Uterus (tissue), 3 donors: ENCODE measurements at regions not wholly inside any gene's neighbourhood (a gene's known extent, or its start where the extent isn't known, plus 50 kb on each side); places are given as distances from the start of the nearest gene placed in this dataset.
"Not testable (repeated sequence)": the region's sequence is repeated elsewhere in the genome, so short reads cannot be mapped to it uniquely, and the experiment has no call there.

Experiments
- DNase-seq, 2 donors: peaks; one replicate each; pipeline ENCODE4 v3.0.0-alpha.2; 2019 to 2020
- H3K27ac ChIP-seq, 2 donors: fragments of 200-600 bp; sonication (generic); 1 replicate in 1 of 2; 2 replicates in 1 of 2; pipeline ENCODE4 v1.5.1; 2016 to 2018
- H3K27me3 ChIP-seq, 2 donors: fragments of 200-600 bp; sonication (generic); one replicate each; pipeline ENCODE4 v1.5.1; 2018 to 2019; ENCODE audit warnings: control low read depth in 1 of 2
- H3K36me3 ChIP-seq, 2 donors: fragments of 200-600 bp; sonication (generic); one replicate each; pipeline ENCODE4 v1.5.1; 2019; ENCODE audit warnings: control low read depth in 1 of 2
- H3K4me1 ChIP-seq, 2 donors: fragments of 200-600 bp; sonication (generic); one replicate each; pipeline ENCODE4 v1.5.1; 2018 to 2019; ENCODE audit warnings: control low read depth in 1 of 2
- H3K4me3 ChIP-seq, 2 donors: fragments of 200-600 bp; sonication (generic); 1 replicate in 1 of 2; 2 replicates in 1 of 2; pipeline ENCODE4 v1.5.1; 2018 to 2019; ENCODE audit warnings: mild to moderate bottlenecking in 1 of 2
- H3K9me3 ChIP-seq, 2 donors: fragments of 200-600 bp; sonication (generic); one replicate each; pipeline ENCODE4 v1.5.1; 2019; ENCODE audit warnings: control low read depth in 1 of 2
- CTCF ChIP-seq, 4 experiments: fragments of 200-600 bp in 2 of 4; fragments of 450-650 bp in 2 of 4; sonication (generic) in 2 of 4; IDR thresholded peaks; one replicate each; pipeline ENCODE4 v1.5.1; 2016 to 2019; ENCODE audit warnings: antibody characterized with exemption in 4 of 4, mild to moderate bottlenecking in 2 of 4, moderate library complexity in 1 of 4
- POLR2A ChIP-seq, 2 donors: fragments of 450-650 bp; IDR thresholded peaks; one replicate each; pipeline ENCODE4 v1.6.1; 2016; ENCODE audit warnings: antibody characterized with exemption in 2 of 2, mild to moderate bottlenecking in 1 of 2, moderate library complexity in 1 of 2
- intact Hi-C: fragments of 100-400 bp; cut with DNase I; formaldehyde crosslinking; loops from one replicate; pipeline ENCODE4 v1.15.1; 2023; ENCODE audit warnings: low total_unique reads
- donor health status: DM: yes; HTN: yes; CAD: no.

DNA sequence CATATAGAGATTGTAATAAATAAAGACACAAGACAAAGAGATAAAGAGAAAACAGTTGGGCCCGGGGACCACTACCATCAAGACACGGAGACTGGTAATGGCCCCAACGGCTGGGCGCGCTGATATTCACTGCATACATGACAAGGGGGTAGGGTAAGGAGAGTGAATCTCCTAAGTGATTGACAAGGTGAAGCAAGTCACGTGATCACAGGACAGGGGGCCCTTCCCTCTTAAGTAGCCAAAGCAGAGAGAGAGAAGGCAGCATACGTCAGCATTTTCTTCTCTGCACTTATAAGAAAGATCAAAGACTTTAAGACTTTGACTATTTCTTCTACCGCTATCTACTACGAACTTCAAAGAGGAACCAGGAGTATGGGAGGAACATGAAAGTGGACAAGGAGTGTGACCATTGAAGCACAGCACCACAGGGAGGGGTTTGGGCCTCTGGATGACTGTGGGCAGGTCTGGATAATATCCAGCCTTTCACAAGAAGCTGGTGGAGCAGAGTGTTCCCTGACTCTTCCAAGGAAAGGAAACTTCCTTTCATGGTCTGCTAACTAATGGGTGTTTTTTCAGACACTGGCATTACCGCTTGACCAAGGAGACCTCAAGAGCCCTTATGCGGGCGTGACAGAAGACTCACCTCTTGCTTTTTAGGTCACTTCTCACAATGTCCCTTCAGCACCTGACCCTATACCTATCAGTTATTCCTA lies 75.6 kb downstream of the MRPL39 start:
- H3K27me3 ChIP-seq, H3K4me3 ChIP-seq, H3K27ac ChIP-seq, H3K9me3 ChIP-seq, DNase-seq, H3K36me3 ChIP-seq, intact Hi-C loops, H3K4me1 ChIP-seq: not testable (repeated sequence)

DNA sequence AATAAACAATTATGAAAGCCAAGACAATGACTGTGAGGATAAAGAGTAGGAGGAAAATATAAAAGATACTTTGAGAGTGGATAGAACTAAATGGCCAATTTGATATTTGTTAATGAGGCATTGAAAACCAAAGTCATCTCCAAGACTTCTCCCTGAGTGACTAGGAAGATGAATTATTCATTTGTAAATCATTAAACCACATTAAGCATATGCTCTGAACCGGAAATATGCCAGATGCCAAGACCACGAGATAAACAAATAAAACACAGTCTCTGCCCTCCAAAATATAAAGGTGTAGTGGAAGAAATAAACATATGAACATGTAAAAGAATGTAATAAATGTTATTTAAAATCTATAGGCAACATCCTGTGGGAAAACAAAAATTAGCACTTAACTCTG lies 78.8 kb downstream of the MRPL39 start:
- no peak overlapping the region for H3K27ac ChIP-seq
- no peaks in the 10 kb centered on the region for H3K9me3 ChIP-seq
- intact Hi-C loops = no loop called here
- TF ChIP-seq CTCF (IDR thresholded peaks at IDR 0.05) = no peak
- no peak for TF ChIP-seq POLR2A (IDR thresholded peaks at IDR 0.05)
- H3K36me3 ChIP-seq = no peaks in the 10 kb centered on the region
- H3K4me3 ChIP-seq = no peak overlapping the region
- no peaks in the 10 kb centered on the region for H3K4me1 ChIP-seq
- no peak for DNase-seq
- H3K27me3 ChIP-seq = no peaks in the 10 kb centered on the region

GRCh38 chr21:25518491-25518911 lies 88.8 kb downstream of the MRPL39 start:
- no peak for TF ChIP-seq POLR2A (IDR thresholded peaks at IDR 0.05)
- TF ChIP-seq CTCF (IDR thresholded peaks at IDR 0.05) = no peak
- no peaks in the 10 kb centered on the region for H3K36me3 ChIP-seq
- no peak overlapping the region for H3K4me3 ChIP-seq
- no peak for DNase-seq
- no peaks in the 10 kb centered on the region for H3K4me1 ChIP-seq
- no peak overlapping the region for H3K27ac ChIP-seq
- H3K9me3 ChIP-seq = no peaks in the 10 kb centered on the region
- H3K27me3 ChIP-seq = no peaks in the 10 kb centered on the region
- intact Hi-C loops = no loop called here

DNA sequence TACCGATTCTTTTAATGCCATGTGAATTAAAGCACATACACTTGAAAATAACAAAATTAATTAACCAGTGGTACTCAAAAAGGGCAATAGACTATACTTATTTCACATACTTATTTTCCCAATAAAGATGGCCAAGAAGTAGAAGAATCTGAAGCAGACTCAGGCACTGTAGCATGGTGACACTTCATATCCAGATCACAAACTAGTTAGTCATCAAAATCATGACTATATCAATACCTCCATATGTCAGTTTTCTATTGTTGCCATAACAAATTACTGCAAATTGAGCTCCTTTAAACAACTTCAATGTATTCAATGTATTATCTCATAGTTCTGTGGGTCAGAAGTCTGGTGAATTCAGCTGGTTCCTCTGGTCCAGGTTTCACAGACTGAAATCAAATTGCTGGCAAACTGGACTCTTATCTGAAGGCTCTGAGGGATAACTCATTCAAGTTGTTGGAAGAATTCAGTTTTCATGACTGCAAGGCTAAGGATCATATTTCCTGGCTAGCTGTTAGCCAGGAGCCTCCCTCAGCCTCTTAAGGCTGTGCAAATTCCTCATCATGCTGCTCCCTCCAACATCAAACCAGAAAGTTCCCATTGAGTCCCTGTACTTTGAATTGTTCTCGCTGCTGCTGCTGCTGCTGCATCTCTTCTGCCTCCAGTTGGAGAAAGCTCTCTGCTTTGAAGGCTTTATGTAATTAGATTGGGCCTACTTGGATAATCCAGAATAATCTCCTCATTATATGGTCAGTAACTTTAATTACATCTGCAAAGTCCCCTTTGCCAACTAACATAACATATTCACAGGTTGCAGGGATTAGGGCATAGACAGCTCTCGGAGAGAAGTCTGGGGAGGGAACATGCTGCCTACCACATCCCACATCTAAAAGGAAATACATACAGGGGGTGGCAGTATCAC lies 91.5 kb downstream of the MRPL39 start:
- no peaks in the 10 kb centered on the region for H3K4me1 ChIP-seq
- no peak overlapping the region for H3K27ac ChIP-seq
- intact Hi-C loops = no loop called here
- no peaks in the 10 kb centered on the region for H3K9me3 ChIP-seq
- no peak for DNase-seq
- H3K4me3 ChIP-seq = no peak overlapping the region
- no peaks in the 10 kb centered on the region for H3K36me3 ChIP-seq
- H3K27me3 ChIP-seq = no peaks in the 10 kb centered on the region
- TF ChIP-seq CTCF (IDR thresholded peaks at IDR 0.05) (no peak), POLR2A (IDR thresholded peaks at IDR 0.05) (no peak)

GRCh38 chr21:25513810-25514209 lies 93.5 kb downstream of the MRPL39 start:
- intact Hi-C loops = no loop called here
- TF ChIP-seq POLR2A (IDR thresholded peaks at IDR 0.05) (no peak), CTCF (IDR thresholded peaks at IDR 0.05) (no peak)
- no peak overlapping the region for H3K27ac ChIP-seq

More at GRCh38 chr21:25513810-25514209, 93.5 kb downstream of the MRPL39 start:
- Histone ChIP-seq H3K9me3 (no peaks in the 10 kb centered on the region), H3K36me3 (no peaks in the 10 kb centered on the region), H3K4me1 (no peaks in the 10 kb centered on the region), H3K27me3 (no peaks in the 10 kb centered on the region), H3K4me3 (no peak overlapping the region)
- DNase-seq = no peak
